ENCODE measurements at regions not wholly inside any gene's neighbourhood (a gene's known extent, or its start where the extent isn't known, plus 50 kb on each side); places are given as distances from the start of the nearest gene placed in this dataset.

DNA sequence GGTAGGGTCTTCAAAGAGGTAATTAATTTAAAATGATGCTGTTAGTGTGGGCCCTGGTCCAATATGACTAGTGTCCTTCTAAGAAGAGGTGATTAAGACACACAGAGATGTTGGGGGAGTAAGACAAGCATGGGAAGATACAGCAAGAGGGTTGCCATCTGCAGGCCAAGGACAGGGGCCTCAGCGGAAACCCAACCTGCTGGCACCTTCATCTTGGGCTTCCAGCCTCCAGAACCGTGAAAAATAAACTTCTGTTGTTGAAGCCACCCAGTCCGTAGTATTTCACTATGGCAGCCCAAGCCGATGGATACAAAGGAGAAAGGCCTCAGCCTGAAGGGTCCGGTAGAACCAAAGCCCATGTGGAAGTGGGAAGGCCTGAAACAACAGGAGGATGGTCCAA is 161.7 kb upstream of the UBE2E1 start:
- Histone ChIP-seq H3K9me3 (ENCODE audit: insufficient read depth, low read length) (no peaks in the 10 kb centered on the region), H3K9ac (ENCODE audit: low read length) (no peak overlapping the region), H3K79me2 (ENCODE audit: low read length) (no peaks in the 10 kb centered on the region), H4K20me1 (ENCODE audit: insufficient read depth, low read length) (no peaks in the 10 kb centered on the region), H3K4me2 (ENCODE audit: low read length) (no peak overlapping the region), H3K27me3 (ENCODE audit: low read depth, low read length) (no peaks in the 10 kb centered on the region), H2AFZ (ENCODE audit: low read depth, low read length) (no peak overlapping the region), H3K4me3 (ENCODE audit: low read length) (no peak overlapping the region), H3K36me3 (replicated peaks; ENCODE audit: low read depth, low read length) (no peaks in the 10 kb centered on the region), H3K27ac (ENCODE audit: low read length) (no peak overlapping the region), H3K4me1 (ENCODE audit: low read length) (no peaks in the 10 kb centered on the region)
- TF ChIP-seq CTCF (IDR thresholded peaks at IDR 0.05; ENCODE audit: low read depth, low read length) (no peak), EZH2phosphoT487 (IDR thresholded peaks at IDR 0.05; ENCODE audit: low read depth) (no peak)

- H3K27me3 ChIP-seq (ENCODE audit: low read depth, low read length): no peaks in the 10 kb centered on the region
- no peak overlapping the region for H3K9ac ChIP-seq (ENCODE audit: low read length)
- H3K79me2 ChIP-seq (ENCODE audit: low read length): no peaks in the 10 kb centered on the region
- H3K9me3 ChIP-seq (ENCODE audit: insufficient read depth, low read length): no peaks in the 10 kb centered on the region
- no peak overlapping the region for H3K27ac ChIP-seq (ENCODE audit: low read length)
- no peak overlapping the region for H3K4me3 ChIP-seq (ENCODE audit: low read length)
- H3K36me3 ChIP-seq (replicated peaks; ENCODE audit: low read depth, low read length): no peaks in the 10 kb centered on the region
- no peaks in the 10 kb centered on the region for H3K4me1 ChIP-seq (ENCODE audit: low read length)
- H2AFZ ChIP-seq (ENCODE audit: low read depth, low read length): no peak overlapping the region
- H3K4me2 ChIP-seq (ENCODE audit: low read length): no peak overlapping the region
- TF ChIP-seq CTCF (IDR thresholded peaks at IDR 0.05; ENCODE audit: low read depth, low read length) (no peak), EZH2phosphoT487 (IDR thresholded peaks at IDR 0.05; ENCODE audit: low read depth) (no peak)
- no peaks in the 10 kb centered on the region for H4K20me1 ChIP-seq (ENCODE audit: insufficient read depth, low read length)
Observed at GRCh38 chr3:23644676-23645075, 161.1 kb upstream of the UBE2E1 start.

DNA sequence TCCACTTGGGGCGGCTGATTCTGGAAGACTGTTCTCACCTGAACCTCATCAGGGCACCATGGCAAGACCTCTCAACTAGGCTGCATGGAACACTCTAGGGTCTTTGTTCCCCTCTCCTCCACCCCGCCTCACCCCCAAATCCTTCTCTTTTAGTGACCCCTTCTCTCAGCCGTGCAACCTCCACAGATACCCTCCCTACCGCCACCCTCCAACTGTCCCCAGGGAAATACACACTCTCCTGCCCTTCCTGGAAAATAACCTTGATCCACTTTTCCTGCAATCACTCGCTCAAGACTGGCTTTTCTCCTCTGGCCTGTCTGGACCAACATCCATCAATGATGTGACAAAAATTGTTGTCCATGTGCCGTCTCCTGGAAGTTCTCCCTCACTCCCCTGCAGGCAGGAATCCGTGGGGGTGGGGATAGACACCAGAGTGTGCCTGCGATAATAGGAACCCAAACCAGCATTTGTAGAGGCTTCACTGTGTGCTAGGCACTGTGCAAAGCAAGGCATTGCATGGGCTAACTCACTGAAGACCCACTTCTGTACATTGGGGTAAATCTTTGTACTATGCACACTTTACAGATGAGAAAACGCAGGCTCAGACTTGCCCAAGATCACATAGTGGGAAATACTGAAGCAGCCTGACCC is 160.1 kb upstream of the UBE2E1 start:
- H3K4me1 ChIP-seq (ENCODE audit: low read length): peaks cover 7% of the 10 kb centered on the region
- TF ChIP-seq CTCF (IDR thresholded peaks at IDR 0.05; ENCODE audit: low read depth, low read length) (no peak), EZH2phosphoT487 (IDR thresholded peaks at IDR 0.05; ENCODE audit: low read depth) (no peak)
- H3K27ac ChIP-seq (ENCODE audit: low read length): no peak overlapping the region
- no peaks in the 10 kb centered on the region for H3K79me2 ChIP-seq (ENCODE audit: low read length)
- no peak overlapping the region for H3K4me2 ChIP-seq (ENCODE audit: low read length)
- 0 out of 2 replicates have a peak, but pooled peaks cover 2% of the 10 kb centered on the region for H3K27me3 ChIP-seq (ENCODE audit: low read depth, low read length)
- no peaks in the 10 kb centered on the region for H3K36me3 ChIP-seq (replicated peaks; ENCODE audit: low read depth, low read length)
- no peak overlapping the region for H2AFZ ChIP-seq (ENCODE audit: low read depth, low read length)
- H3K4me3 ChIP-seq (ENCODE audit: low read length): no peak overlapping the region
- no peaks in the 10 kb centered on the region for H4K20me1 ChIP-seq (ENCODE audit: insufficient read depth, low read length)
- H3K9me3 ChIP-seq (ENCODE audit: insufficient read depth, low read length): no peaks in the 10 kb centered on the region
- H3K9ac ChIP-seq (ENCODE audit: low read length): no peak overlapping the region

- Histone ChIP-seq H3K4me3 (ENCODE audit: low read length) (no peak overlapping the region), H3K4me1 (ENCODE audit: low read length) (peaks cover 11% of the 10 kb centered on the region), H3K9ac (ENCODE audit: low read length) (no peak overlapping the region), H3K9me3 (ENCODE audit: insufficient read depth, low read length) (no peaks in the 10 kb centered on the region), H3K4me2 (ENCODE audit: low read length) (no peak overlapping the region), H3K27ac (ENCODE audit: low read length) (no peak overlapping the region), H4K20me1 (ENCODE audit: insufficient read depth, low read length) (no peaks in the 10 kb centered on the region), H3K27me3 (ENCODE audit: low read depth, low read length) (0 out of 2 replicates have a peak, but pooled peaks cover 4% of the 10 kb centered on the region), H3K36me3 (replicated peaks; ENCODE audit: low read depth, low read length) (no peaks in the 10 kb centered on the region), H2AFZ (ENCODE audit: low read depth, low read length) (no peak overlapping the region), H3K79me2 (ENCODE audit: low read length) (no peaks in the 10 kb centered on the region)
- TF ChIP-seq EZH2phosphoT487 (IDR thresholded peaks at IDR 0.05; ENCODE audit: low read depth) (no peak), CTCF (IDR thresholded peaks at IDR 0.05; ENCODE audit: low read depth, low read length) (no peak)
Observed at GRCh38 chr3:23646184-23646920, 159.4 kb upstream of the UBE2E1 start.
